ENCODE measurements at regions not wholly inside any gene's neighbourhood (a gene's known extent, or its start where the extent isn't known, plus 50 kb on each side); places are given as distances from the start of the nearest gene placed in this dataset.

- no peaks in the 10 kb centered on the region for H3K27me3 ChIP-seq (ENCODE audit: insufficient read depth)
- no peak overlapping the region for H3K27ac ChIP-seq (ENCODE audit: low read depth in 2 of 2, low read length in 1 of 2)
- no peaks in the 10 kb centered on the region for H3K4me1 ChIP-seq (ENCODE audit: control insufficient read depth in 1 of 2, insufficient read depth in 2 of 2, low read depth in 1 of 2, low read length in 1 of 2)
- no peaks in the 10 kb centered on the region for H3K79me2 ChIP-seq (ENCODE audit: insufficient read depth)
- no peak overlapping the region for H3K9ac ChIP-seq
- no peak overlapping the region for H3K4me3 ChIP-seq (ENCODE audit: low read depth in 2 of 2, low read length in 1 of 2)
- H3K36me3 ChIP-seq (replicated peaks in 1 of 2; ENCODE audit: control insufficient read depth in 1 of 2, insufficient read depth in 2 of 2, low read length in 1 of 2): no peaks in the 10 kb centered on the region
- H3K9me3 ChIP-seq: no peaks in the 10 kb centered on the region
- no peak overlapping the region for H3K4me2 ChIP-seq
- POLR2A ChIA-PET: no interaction called here
- CTCF ChIA-PET: no interaction called here
- DNase-seq: no peak
- no peak overlapping the region for H2AFZ ChIP-seq (ENCODE audit: low read depth)
- H4K20me1 ChIP-seq (ENCODE audit: insufficient read depth): no peaks in the 10 kb centered on the region
- no peaks in the 10 kb centered on the region for H3F3A ChIP-seq (replicated peaks; ENCODE audit: insufficient read depth)
- TF ChIP-seq SIN3A (IDR thresholded peaks at IDR 0.05; ENCODE audit: borderline replicate concordance, low read depth, low read length) (no peak), MAX (IDR thresholded peaks at IDR 0.05; ENCODE audit: low read depth) (no peak), FOXJ3 (CRISPR knock-in tag; IDR thresholded peaks at IDR 0.05) (no peak)
- H3K9me2 ChIP-seq: no peaks in the 10 kb centered on the region
Measured at GRCh38 chr3:76788206-76788605, 251.7 kb upstream of the ROBO2 start.

DNA sequence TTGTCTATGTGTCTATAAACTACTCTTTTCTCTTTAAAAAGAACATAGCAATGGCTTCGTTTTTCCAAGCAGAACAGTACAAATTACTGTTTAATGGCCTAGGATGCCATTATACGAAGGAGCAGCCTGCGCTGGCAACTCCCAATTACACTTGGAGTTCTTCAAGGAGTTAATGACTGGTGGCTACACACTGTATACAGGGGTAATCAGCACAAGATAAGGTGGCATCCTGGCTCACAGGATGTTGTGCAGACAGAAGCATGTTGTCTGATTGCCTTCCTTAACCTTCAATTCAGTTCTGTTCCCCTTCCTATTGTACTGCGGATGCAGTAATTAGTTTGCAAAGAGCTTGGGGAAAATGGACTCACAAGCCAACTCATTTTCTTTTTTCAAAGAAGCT, 250.7 kb upstream of the ROBO2 start:
- CTCF ChIA-PET: no interaction called here
- Histone ChIP-seq H3K9me3 (no peaks in the 10 kb centered on the region), H4K20me1 (ENCODE audit: insufficient read depth) (no peaks in the 10 kb centered on the region), H3K4me2 (no peak overlapping the region), H3K36me3 (replicated peaks in 1 of 2; ENCODE audit: control insufficient read depth in 1 of 2, insufficient read depth in 2 of 2, low read length in 1 of 2) (no peaks in the 10 kb centered on the region), H3K4me3 (ENCODE audit: low read depth in 2 of 2, low read length in 1 of 2) (no peak overlapping the region), H3K4me1 (ENCODE audit: control insufficient read depth in 1 of 2, insufficient read depth in 2 of 2, low read depth in 1 of 2, low read length in 1 of 2) (no peaks in the 10 kb centered on the region), H3K27me3 (ENCODE audit: insufficient read depth) (no peaks in the 10 kb centered on the region), H3K27ac (ENCODE audit: low read depth in 2 of 2, low read length in 1 of 2) (no peak overlapping the region), H2AFZ (ENCODE audit: low read depth) (no peak overlapping the region), H3K79me2 (ENCODE audit: insufficient read depth) (no peaks in the 10 kb centered on the region), H3K9me2 (no peaks in the 10 kb centered on the region), H3F3A (replicated peaks; ENCODE audit: insufficient read depth) (no peaks in the 10 kb centered on the region), H3K9ac (no peak overlapping the region)
- no peak for DNase-seq
- TF ChIP-seq FOSL2 (IDR thresholded peaks at IDR 0.05; ENCODE audit: borderline replicate concordance, low read depth): no peak
- TF ChIP-seq, protein P1, sequence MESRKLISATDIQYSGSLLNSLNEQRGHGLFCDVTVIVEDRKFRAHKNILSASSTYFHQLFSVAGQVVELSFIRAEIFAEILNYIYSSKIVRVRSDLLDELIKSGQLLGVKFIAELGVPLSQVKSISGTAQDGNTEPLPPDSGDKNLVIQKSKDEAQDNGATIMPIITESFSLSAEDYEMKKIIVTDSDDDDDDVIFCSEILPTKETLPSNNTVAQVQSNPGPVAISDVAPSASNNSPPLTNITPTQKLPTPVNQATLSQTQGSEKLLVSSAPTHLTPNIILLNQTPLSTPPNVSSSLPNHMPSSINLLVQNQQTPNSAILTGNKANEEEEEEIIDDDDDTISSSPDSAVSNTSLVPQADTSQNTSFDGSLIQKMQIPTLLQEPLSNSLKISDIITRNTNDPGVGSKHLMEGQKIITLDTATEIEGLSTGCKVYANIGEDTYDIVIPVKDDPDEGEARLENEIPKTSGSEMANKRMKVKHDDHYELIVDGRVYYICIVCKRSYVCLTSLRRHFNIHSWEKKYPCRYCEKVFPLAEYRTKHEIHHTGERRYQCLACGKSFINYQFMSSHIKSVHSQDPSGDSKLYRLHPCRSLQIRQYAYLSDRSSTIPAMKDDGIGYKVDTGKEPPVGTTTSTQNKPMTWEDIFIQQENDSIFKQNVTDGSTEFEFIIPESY (IDR thresholded peaks at IDR 0.05; ENCODE audit: borderline replicate concordance, low read depth): no peak
- no peak for TF ChIP-seq TAF1 (IDR thresholded peaks at IDR 0.05; ENCODE audit: borderline replicate concordance, low read depth, low read length)
- no peak for TF ChIP-seq MXI1 (IDR thresholded peaks at IDR 0.05; ENCODE audit: low read depth, low read length)
- TF ChIP-seq, protein P2, sequence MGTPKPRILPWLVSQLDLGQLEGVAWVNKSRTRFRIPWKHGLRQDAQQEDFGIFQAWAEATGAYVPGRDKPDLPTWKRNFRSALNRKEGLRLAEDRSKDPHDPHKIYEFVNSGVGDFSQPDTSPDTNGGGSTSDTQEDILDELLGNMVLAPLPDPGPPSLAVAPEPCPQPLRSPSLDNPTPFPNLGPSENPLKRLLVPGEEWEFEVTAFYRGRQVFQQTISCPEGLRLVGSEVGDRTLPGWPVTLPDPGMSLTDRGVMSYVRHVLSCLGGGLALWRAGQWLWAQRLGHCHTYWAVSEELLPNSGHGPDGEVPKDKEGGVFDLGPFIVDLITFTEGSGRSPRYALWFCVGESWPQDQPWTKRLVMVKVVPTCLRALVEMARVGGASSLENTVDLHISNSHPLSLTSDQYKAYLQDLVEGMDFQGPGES (IDR thresholded peaks at IDR 0.05; ENCODE audit: low read depth, low read length): no peak
- no peak for TF ChIP-seq YY1 (IDR thresholded peaks at IDR 0.05; ENCODE audit: low read depth)
- no peak for TF ChIP-seq RCOR1 (IDR thresholded peaks at IDR 0.05; ENCODE audit: low read length)
- no peak for TF ChIP-seq GATA2 (CRISPR knock-in tag; IDR thresholded peaks at IDR 0.05)
- 49% methylated on average over 4 of the region's 4 CpGs for WGBS (ENCODE audit: low lambda C conversion rate)
- POLR2A ChIA-PET: no interaction called here
